GM21528 (cell line): ENCODE measurements at regions not wholly inside any gene's neighbourhood (a gene's known extent, or its start where the extent isn't known, plus 50 kb on each side); places are given as distances from the start of the nearest gene placed in this dataset.

Experiments
- ATAC-seq: cut with Tn5 transposase; IDR thresholded peaks from one replicate; pipeline ENCODE4 v1.9.1; 2021; ENCODE audit warnings: mild to moderate bottlenecking, moderate library complexity; ENCODE audit not compliant: unreplicated experiment, low FRiP score

DNA sequence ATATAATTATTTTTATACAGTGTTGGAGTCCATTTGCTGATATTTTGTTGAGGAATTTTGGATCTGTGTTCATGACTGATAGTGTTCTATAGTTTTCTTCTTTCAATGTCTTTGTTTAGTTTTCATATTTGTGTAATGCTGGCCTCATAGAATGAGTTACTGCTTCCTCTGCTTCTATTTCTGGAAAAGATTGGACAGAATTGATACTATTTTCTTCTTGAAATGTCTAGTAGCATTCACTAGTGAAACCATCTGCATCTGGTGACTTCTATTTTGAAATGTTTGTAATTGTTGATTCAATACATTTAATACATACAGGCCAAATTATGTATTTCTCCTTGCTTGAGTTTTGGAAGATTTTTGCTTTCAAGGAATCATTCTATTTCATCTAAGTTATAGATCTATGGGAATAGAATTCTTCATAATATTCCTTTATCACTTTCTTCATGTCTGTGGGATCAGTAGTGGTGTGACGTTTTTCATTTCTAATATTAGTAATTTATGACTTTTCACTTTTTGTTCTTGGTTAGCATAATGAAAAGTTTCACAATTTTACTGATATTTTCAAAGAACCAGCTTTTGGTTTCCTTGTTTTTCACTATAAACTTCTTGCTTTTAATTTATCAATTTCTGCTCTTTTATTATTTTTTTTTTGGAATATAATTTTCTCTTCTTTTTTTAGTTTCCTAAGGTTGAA lies 509.9 kb upstream of the VRK2 start:
- ATAC-seq: no peak

GRCh38 chr2:57539761-57540160 lies 506.8 kb upstream of the VRK2 start:
- ATAC-seq: no peak

DNA sequence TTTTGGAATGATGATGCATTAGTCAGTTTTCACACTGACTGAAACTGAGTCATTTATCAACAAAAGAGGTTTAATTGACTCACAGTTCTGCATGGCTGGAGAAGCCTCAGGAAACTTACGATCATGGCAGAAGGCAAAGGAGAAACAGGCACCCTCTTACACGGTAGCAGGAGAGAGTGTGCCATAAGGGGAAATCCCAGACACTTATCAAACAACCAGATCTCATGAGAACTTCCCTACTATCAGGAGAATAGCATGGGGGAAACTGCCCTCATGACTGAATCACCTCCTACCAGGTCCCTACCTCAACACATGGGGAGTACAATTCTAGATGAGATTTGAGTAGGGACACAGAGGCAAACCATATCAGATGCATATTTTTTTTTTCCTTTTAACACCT lies 504.5 kb upstream of the VRK2 start:
- ATAC-seq: no peak

- no peak for ATAC-seq
These were observed 503.4 kb upstream of the VRK2 start for GRCh38 chr2:57543211-57543610.

- ATAC-seq: no peak
These were observed 502.0 kb upstream of the VRK2 start for GRCh38 chr2:57544624-57545023.

GRCh38 chr2:57546478-57546877 lies 500.1 kb upstream of the VRK2 start:
- ATAC-seq: no peak

- ATAC-seq: peak; percentile 74
These were observed 496.9 kb upstream of the VRK2 start for GRCh38 chr2:57549642-57550102.

GRCh38 chr2:57550912-57551311 lies 495.7 kb upstream of the VRK2 start:
- ATAC-seq: no peak

DNA sequence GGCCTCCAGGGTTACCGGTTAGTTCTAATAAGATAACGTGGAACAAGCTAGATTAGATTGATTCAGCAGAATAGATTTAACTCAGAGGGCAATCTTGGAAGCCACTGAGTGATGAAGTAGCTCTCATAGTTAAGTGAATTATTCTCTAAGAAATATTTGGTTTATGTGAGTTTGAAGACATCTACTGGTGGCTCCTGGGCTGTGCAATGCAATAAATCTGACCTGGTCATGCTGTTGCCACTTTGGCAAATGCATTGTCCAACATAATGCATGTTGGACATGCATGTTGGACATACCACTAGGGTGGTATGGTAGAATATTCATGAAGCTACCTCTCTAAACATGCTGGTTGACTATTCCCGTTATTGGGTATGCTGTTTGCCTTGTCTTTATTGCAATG lies 493.7 kb upstream of the VRK2 start:
- ATAC-seq: no peak

GRCh38 chr2:57554348-57554747 lies 492.3 kb upstream of the VRK2 start:
- ATAC-seq: no peak

- no peak for ATAC-seq
These were observed 488.3 kb upstream of the VRK2 start for GRCh38 chr2:57558312-57558711.

DNA sequence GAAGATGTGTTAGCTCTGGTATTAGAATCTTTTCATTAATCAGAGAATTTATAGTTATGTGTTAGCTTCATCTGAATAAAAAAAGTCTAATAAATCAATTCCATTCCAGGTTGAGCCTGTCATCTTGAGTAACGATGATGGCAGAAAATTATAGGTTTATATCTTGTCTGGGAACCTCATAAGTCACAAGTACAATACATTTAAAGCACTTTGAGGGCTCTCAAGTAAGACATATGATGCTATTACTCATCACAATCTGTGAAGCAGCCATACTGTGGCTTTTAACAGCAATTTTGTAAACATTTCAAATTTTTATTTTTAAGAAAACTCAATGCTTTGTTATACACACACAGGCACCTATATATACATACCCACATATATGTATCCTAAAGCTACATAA lies 484.1 kb upstream of the VRK2 start:
- ATAC-seq: no peak

DNA sequence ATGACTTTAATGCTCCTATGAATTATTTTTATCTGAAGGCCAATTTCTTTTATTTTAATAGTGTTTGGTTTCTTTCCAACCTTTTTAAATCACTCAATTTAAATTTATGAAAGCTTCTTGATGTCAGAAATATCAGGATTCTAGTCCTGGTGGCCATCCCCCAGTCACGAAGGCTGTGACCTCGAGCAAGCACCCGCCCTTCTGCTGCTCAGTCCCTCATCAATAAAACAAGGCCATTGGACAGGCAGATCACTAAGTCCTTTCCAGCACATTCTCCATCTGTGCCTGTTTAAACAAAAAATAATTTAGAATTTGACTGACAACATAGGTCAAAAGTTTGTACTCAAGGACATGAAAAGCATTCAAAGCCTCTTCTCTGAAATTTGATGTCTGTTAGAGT lies 483.6 kb upstream of the VRK2 start:
- ATAC-seq: no peak

DNA sequence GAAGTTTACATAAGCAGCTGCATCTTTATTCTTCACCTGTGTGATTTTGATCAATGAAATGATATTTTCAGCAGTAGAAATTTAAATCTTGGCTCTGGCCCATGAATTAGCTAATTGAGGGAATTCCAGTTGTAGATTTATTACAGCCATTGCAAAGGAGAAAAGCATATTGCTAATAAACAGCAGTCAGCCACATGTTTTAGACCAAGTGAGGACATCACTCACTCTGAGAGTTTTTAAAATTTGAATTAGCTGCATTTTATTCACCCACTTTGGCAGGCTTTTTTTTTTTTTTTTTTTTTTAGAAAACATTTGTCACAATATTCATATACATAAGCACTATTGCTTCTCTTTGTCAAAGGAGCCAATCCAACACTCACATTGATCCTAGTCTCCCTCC lies 479.4 kb upstream of the VRK2 start:
- no peak for ATAC-seq

- no peak for ATAC-seq
These were observed 477.2 kb upstream of the VRK2 start for GRCh38 chr2:57569396-57569795.

GRCh38 chr2:57570961-57571360 lies 475.6 kb upstream of the VRK2 start:
- ATAC-seq: no peak

DNA sequence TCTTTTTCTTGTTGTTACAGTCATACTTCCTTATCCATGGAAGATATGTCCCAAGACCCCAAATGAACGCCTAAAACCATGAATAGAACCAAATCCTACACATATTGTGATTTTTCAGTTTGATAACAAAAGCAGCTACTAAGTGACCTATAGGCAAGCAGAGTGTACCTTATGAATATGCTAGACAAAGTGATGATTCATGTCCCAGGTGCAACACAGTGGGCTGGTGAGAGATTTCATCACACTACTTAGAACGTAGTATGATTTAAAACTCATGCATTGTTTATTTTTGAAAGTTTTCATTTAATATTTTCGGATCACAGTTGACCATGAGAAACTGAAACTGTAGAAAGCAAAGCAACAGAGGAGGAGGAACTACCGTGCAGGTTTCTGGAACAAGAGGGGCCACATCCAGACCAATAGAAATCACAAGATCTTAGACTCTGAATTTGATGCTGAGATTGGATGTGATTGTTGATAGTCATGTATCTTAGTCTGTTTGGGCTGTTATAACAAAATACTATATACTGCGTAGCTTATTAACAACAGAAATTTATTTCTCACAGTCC lies 470.8 kb upstream of the VRK2 start:
- no peak for ATAC-seq

- no peak for ATAC-seq
These were observed 469.6 kb upstream of the VRK2 start for GRCh38 chr2:57576983-57577382.

DNA sequence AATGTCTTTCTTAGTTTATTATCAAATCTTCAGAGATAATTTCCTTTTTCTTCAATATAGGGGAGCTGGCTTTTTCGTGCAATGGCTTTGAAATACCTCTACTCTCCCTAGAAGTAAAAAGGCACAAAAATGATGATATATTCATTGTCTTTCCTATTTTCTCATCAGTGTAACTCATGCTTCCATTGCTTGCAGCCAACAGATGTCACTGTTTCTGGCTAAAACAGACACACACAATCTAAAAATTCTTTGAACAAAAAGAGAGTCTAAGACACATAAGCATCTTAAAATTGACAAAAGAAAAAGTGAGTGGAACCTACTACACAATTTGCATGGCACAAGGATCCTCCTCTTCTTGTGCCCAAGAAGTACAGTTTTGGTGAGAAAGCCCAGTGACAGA lies 448.7 kb upstream of the VRK2 start:
- ATAC-seq: no peak

DNA sequence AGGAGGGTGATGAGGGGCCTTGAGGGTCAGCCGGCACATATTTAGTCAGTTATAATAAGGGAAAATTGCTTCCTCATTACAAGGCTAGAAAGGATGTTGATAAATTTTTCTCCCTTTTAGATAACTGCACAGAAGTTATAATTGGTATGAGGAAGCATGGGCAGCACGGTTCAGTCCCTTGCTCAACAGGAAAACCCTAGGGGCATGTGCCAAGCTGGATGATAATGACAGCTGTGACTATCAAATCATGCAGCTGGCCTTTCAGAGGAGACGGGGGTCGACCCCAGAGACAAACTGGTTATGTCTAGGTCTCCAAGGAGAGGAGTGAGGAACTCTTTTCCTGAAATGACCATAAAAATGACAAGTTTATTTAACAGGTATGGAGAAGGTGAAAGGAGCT lies 448.1 kb upstream of the VRK2 start:
- ATAC-seq: no peak

- ATAC-seq: no peak
These were observed 443.9 kb upstream of the VRK2 start for GRCh38 chr2:57602733-57603132.

GRCh38 chr2:57614988-57615387 lies 431.6 kb upstream of the VRK2 start:
- ATAC-seq: no peak
